ENCODE measurements at regions not wholly inside any gene's neighbourhood (a gene's known extent, or its start where the extent isn't known, plus 50 kb on each side); places are given as distances from the start of the nearest gene placed in this dataset.

DNA sequence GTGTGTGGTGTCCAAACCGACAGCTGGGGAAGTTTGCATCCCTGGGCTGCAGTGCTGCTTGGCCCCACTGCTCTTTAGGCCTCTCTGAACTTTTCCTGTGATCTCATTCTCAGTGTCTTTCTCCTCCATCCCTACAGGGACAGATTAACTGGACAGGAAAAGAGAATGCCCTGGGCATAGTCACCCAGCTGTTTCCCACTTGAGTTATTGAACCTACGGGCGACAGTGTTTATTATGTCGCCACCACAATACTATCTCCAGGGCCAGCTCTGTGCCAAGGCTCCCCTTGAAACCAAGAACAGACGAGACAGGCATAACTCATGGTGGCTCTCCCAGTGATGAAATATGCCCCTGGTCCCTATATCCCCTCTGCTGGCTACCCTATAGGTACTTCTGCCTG lies 147.8 kb upstream of the EPHA7 start:
- Histone ChIP-seq H3K27ac (ENCODE audit: low read depth, low read length) (no peak overlapping the region), H3K27me3 (ENCODE audit: control insufficient read depth in 3 of 3, insufficient read depth in 3 of 3, low read length in 3 of 3) (no peaks in the 10 kb centered on the region), H3K4me1 (ENCODE audit: control insufficient read depth in 3 of 3, insufficient read depth in 3 of 3, low read length in 3 of 3) (no peaks in the 10 kb centered on the region)

GRCh38 chr6:93566285-93566684 lies 146.9 kb upstream of the EPHA7 start:
- Histone ChIP-seq H3K27ac (ENCODE audit: low read depth, low read length) (no peak overlapping the region), H3K4me1 (ENCODE audit: control insufficient read depth in 3 of 3, insufficient read depth in 3 of 3, low read length in 3 of 3) (no peaks in the 10 kb centered on the region), H3K36me3 (ENCODE audit: control insufficient read depth in 3 of 3, insufficient read depth in 3 of 3, low read length in 3 of 3) (no peaks in the 10 kb centered on the region), H3K4me3 (ENCODE audit: low read length in 3 of 3) (no peak overlapping the region), H3K9me3 (ENCODE audit: control insufficient read depth in 3 of 3, low read length in 3 of 3) (no peaks in the 10 kb centered on the region), H3K27me3 (ENCODE audit: control insufficient read depth in 3 of 3, insufficient read depth in 3 of 3, low read length in 3 of 3) (no peaks in the 10 kb centered on the region), H3K9ac (ENCODE audit: low read depth in 1 of 3, low read length in 3 of 3) (no peak overlapping the region)

More for the DNA sequence above, 147.8 kb upstream of the EPHA7 start:
- Histone ChIP-seq H3K9ac (ENCODE audit: low read depth in 1 of 3, low read length in 3 of 3) (no peak overlapping the region), H3K9me3 (ENCODE audit: control insufficient read depth in 3 of 3, low read length in 3 of 3) (no peaks in the 10 kb centered on the region), H3K4me3 (ENCODE audit: low read length in 3 of 3) (no peak overlapping the region), H3K36me3 (ENCODE audit: control insufficient read depth in 3 of 3, insufficient read depth in 3 of 3, low read length in 3 of 3) (no peaks in the 10 kb centered on the region)

GRCh38 chr6:93562582-93562981 lies 143.2 kb upstream of the EPHA7 start:
- H3K4me3 ChIP-seq (ENCODE audit: low read length in 3 of 3) = no peak overlapping the region
- no peak overlapping the region for H3K9ac ChIP-seq (ENCODE audit: low read depth in 1 of 3, low read length in 3 of 3)
- H3K4me1 ChIP-seq (ENCODE audit: control insufficient read depth in 3 of 3, insufficient read depth in 3 of 3, low read length in 3 of 3) = no peaks in the 10 kb centered on the region
- no peaks in the 10 kb centered on the region for H3K36me3 ChIP-seq (ENCODE audit: control insufficient read depth in 3 of 3, insufficient read depth in 3 of 3, low read length in 3 of 3)
- no peak overlapping the region for H3K27ac ChIP-seq (ENCODE audit: low read depth, low read length)
- no peaks in the 10 kb centered on the region for H3K27me3 ChIP-seq (ENCODE audit: control insufficient read depth in 3 of 3, insufficient read depth in 3 of 3, low read length in 3 of 3)
- no peaks in the 10 kb centered on the region for H3K9me3 ChIP-seq (ENCODE audit: control insufficient read depth in 3 of 3, low read length in 3 of 3)

DNA sequence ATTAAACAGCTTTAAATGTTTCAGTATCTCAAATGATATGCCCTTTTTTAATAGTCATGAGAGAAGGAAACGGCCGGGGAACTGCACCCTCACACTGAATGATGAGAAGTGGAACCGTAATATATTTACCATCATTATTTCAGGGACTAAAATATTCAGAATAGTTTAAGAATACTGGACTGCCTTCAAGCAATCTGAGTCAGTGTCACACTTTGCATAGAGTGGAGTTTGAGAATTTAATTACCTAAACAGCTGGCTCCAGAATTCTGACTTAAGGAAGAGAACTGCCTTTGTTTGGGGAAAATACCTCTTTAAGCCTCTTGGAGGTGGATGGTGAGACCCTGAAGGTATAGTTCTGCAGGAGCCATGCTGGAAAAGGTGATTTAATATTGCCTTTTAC lies 135.9 kb upstream of the EPHA7 start:
- Histone ChIP-seq H3K27ac (ENCODE audit: low read depth, low read length) (no peak overlapping the region), H3K36me3 (ENCODE audit: control insufficient read depth in 3 of 3, insufficient read depth in 3 of 3, low read length in 3 of 3) (no peaks in the 10 kb centered on the region), H3K4me3 (ENCODE audit: low read length in 3 of 3) (no peak overlapping the region), H3K9ac (ENCODE audit: low read depth in 1 of 3, low read length in 3 of 3) (no peak overlapping the region), H3K27me3 (ENCODE audit: control insufficient read depth in 3 of 3, insufficient read depth in 3 of 3, low read length in 3 of 3) (no peaks in the 10 kb centered on the region), H3K4me1 (ENCODE audit: control insufficient read depth in 3 of 3, insufficient read depth in 3 of 3, low read length in 3 of 3) (no peaks in the 10 kb centered on the region), H3K9me3 (ENCODE audit: control insufficient read depth in 3 of 3, low read length in 3 of 3) (no peaks in the 10 kb centered on the region)

DNA sequence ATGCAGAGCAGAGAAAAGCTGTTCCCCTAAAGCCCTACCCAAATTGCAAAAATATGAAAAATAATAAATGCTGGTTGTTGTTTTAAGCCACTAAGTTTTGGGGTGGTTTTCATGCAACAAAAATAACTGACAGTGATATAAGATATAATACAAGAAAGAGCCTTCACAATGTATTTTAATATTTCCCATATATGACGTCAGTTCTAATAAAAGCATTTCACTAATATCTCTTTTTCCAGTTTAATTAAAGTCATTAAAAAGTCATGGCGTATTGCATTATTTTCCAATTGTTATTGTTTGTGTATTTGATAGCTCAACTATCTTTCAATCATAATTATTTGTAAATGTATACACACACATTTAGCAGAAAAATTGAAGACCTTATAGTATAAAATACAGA lies 134.7 kb upstream of the EPHA7 start:
- Histone ChIP-seq H3K4me3 (ENCODE audit: low read length in 3 of 3) (no peak overlapping the region), H3K9ac (ENCODE audit: low read depth in 1 of 3, low read length in 3 of 3) (no peak overlapping the region), H3K9me3 (ENCODE audit: control insufficient read depth in 3 of 3, low read length in 3 of 3) (no peaks in the 10 kb centered on the region), H3K27me3 (ENCODE audit: control insufficient read depth in 3 of 3, insufficient read depth in 3 of 3, low read length in 3 of 3) (no peaks in the 10 kb centered on the region), H3K4me1 (ENCODE audit: control insufficient read depth in 3 of 3, insufficient read depth in 3 of 3, low read length in 3 of 3) (no peaks in the 10 kb centered on the region), H3K36me3 (ENCODE audit: control insufficient read depth in 3 of 3, insufficient read depth in 3 of 3, low read length in 3 of 3) (no peaks in the 10 kb centered on the region), H3K27ac (ENCODE audit: low read depth, low read length) (no peak overlapping the region)

GRCh38 chr6:93550551-93551276 lies 131.4 kb upstream of the EPHA7 start:
- Histone ChIP-seq H3K27ac (ENCODE audit: low read depth, low read length) (no peak overlapping the region), H3K4me3 (ENCODE audit: low read length in 3 of 3) (no peak overlapping the region), H3K9me3 (ENCODE audit: control insufficient read depth in 3 of 3, low read length in 3 of 3) (no peaks in the 10 kb centered on the region), H3K36me3 (ENCODE audit: control insufficient read depth in 3 of 3, insufficient read depth in 3 of 3, low read length in 3 of 3) (no peaks in the 10 kb centered on the region), H3K9ac (ENCODE audit: low read depth in 1 of 3, low read length in 3 of 3) (no peak overlapping the region), H3K4me1 (ENCODE audit: control insufficient read depth in 3 of 3, insufficient read depth in 3 of 3, low read length in 3 of 3) (no peaks in the 10 kb centered on the region), H3K27me3 (ENCODE audit: control insufficient read depth in 3 of 3, insufficient read depth in 3 of 3, low read length in 3 of 3) (no peaks in the 10 kb centered on the region)

GRCh38 chr6:93549868-93550267 lies 130.5 kb upstream of the EPHA7 start:
- Histone ChIP-seq H3K36me3 (ENCODE audit: control insufficient read depth in 3 of 3, insufficient read depth in 3 of 3, low read length in 3 of 3) (no peaks in the 10 kb centered on the region), H3K4me1 (ENCODE audit: control insufficient read depth in 3 of 3, insufficient read depth in 3 of 3, low read length in 3 of 3) (no peaks in the 10 kb centered on the region), H3K27ac (ENCODE audit: low read depth, low read length) (no peak overlapping the region), H3K27me3 (ENCODE audit: control insufficient read depth in 3 of 3, insufficient read depth in 3 of 3, low read length in 3 of 3) (no peaks in the 10 kb centered on the region), H3K4me3 (ENCODE audit: low read length in 3 of 3) (no peak overlapping the region), H3K9me3 (ENCODE audit: control insufficient read depth in 3 of 3, low read length in 3 of 3) (no peaks in the 10 kb centered on the region), H3K9ac (ENCODE audit: low read depth in 1 of 3, low read length in 3 of 3) (no peak overlapping the region)

DNA sequence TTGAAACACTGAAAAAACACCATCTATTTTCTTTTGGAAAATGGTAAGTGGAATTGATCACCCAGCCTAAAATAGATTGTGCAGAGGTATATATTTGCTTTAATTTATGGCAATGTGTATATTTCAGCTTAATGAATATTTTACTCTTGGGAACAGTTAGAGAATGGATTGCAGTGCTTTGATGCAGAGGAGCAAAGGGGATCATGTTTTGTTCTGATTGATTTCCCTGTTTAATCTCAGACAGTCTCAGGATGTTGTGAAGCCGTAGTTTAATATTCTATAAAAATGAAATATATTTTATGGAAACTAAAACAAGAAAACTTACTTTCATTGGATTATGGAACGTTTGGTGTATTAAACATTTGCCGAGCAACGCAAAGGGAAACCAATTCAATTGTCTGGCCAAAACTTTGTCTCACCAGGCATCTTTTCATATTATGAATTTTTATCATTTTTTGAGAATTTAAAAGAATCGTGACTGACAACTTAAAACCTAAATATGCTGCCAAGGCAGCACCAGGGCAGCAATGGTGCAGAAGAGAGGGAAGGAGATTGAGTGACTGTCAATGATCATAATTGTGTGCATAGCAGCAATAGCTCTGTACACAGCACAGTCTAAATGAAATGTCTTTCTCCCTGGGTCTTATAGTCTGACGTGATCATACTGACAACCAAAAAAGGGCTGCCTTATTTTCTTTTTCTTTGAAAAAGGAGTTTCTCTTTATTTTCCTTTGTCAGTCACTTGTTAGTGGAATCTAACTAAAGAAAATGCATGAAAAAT lies 105.5 kb upstream of the EPHA7 start:
- Histone ChIP-seq H3K9me3 (ENCODE audit: control insufficient read depth in 3 of 3, low read length in 3 of 3) (no peaks in the 10 kb centered on the region), H3K27ac (ENCODE audit: low read depth, low read length) (no peak overlapping the region), H3K27me3 (ENCODE audit: control insufficient read depth in 3 of 3, insufficient read depth in 3 of 3, low read length in 3 of 3) (no peaks in the 10 kb centered on the region), H3K9ac (ENCODE audit: low read depth in 1 of 3, low read length in 3 of 3) (no peak overlapping the region), H3K36me3 (ENCODE audit: control insufficient read depth in 3 of 3, insufficient read depth in 3 of 3, low read length in 3 of 3) (no peaks in the 10 kb centered on the region), H3K4me1 (ENCODE audit: control insufficient read depth in 3 of 3, insufficient read depth in 3 of 3, low read length in 3 of 3) (no peaks in the 10 kb centered on the region), H3K4me3 (ENCODE audit: low read length in 3 of 3) (no peak overlapping the region)

DNA sequence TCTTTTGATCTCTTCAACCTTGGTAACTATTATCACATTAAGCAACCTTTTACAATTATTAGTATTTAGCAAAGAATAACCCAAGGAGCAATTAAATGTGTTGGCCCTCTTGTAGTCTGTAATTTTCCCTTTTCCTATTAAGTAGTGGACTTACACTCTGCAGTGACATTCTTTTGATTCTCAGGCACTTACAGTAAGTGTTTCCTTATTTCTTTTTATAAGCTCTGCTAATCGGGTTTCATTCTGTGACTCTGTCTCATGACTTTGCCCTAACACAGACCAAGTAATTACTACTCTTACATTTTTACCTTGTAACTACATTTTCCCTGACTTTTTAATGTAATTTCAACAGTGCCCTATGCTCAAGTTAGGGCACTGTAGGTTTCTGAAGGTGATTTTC lies 104.0 kb upstream of the EPHA7 start:
- Histone ChIP-seq H3K27ac (ENCODE audit: low read depth, low read length) (no peak overlapping the region), H3K9ac (ENCODE audit: low read depth in 1 of 3, low read length in 3 of 3) (no peak overlapping the region), H3K36me3 (ENCODE audit: control insufficient read depth in 3 of 3, insufficient read depth in 3 of 3, low read length in 3 of 3) (no peaks in the 10 kb centered on the region), H3K9me3 (ENCODE audit: control insufficient read depth in 3 of 3, low read length in 3 of 3) (no peaks in the 10 kb centered on the region), H3K4me1 (ENCODE audit: control insufficient read depth in 3 of 3, insufficient read depth in 3 of 3, low read length in 3 of 3) (no peaks in the 10 kb centered on the region), H3K27me3 (ENCODE audit: control insufficient read depth in 3 of 3, insufficient read depth in 3 of 3, low read length in 3 of 3) (no peaks in the 10 kb centered on the region), H3K4me3 (ENCODE audit: low read length in 3 of 3) (no peak overlapping the region)

DNA sequence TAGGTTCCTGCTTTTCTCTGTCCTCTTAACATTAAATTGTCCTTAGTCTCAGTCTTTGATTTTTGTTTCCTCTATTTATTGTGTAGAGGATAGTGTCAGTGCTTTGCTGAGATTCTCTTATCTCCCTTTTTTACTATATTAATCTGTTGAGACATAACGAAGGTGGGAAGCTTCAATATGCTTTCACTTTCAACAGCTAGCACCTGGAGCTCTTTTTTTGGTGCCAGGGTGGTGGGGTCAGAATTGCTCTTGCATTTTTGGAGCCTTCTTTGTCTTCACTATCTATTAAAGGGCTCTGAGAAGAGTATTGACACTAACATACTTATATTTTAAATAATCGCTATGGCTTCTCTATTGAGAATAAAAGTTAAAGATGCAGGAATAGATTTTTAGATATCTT lies 97.1 kb upstream of the EPHA7 start:
- Histone ChIP-seq H3K4me3 (ENCODE audit: low read length in 3 of 3) (no peak overlapping the region), H3K9me3 (ENCODE audit: control insufficient read depth in 3 of 3, low read length in 3 of 3) (no peaks in the 10 kb centered on the region), H3K27ac (ENCODE audit: low read depth, low read length) (no peak overlapping the region), H3K36me3 (ENCODE audit: control insufficient read depth in 3 of 3, insufficient read depth in 3 of 3, low read length in 3 of 3) (no peaks in the 10 kb centered on the region), H3K27me3 (ENCODE audit: control insufficient read depth in 3 of 3, insufficient read depth in 3 of 3, low read length in 3 of 3) (no peaks in the 10 kb centered on the region), H3K9ac (ENCODE audit: low read depth in 1 of 3, low read length in 3 of 3) (no peak overlapping the region), H3K4me1 (ENCODE audit: control insufficient read depth in 3 of 3, insufficient read depth in 3 of 3, low read length in 3 of 3) (no peaks in the 10 kb centered on the region)
